NCI-H1105 treated with DMSO at 0.1 percent for 48 hours (cell line): ENCODE measurements at regions not wholly inside any gene's neighbourhood (a gene's known extent, or its start where the extent isn't known, plus 50 kb on each side); places are given as distances from the start of the nearest gene placed in this dataset.

ENCODE experiments used
- DNase-seq: peaks from one replicate; lab custom pipeline; 2025; lab: John Stamatoyannopoulos, UW

- DNase-seq: no peak
Measured at GRCh38 chr2:10964052-10964790, 52.5 kb downstream of the KCNF1 start.

GRCh38 chr2:10965241-10965843 lies 53.6 kb downstream of the KCNF1 start:
- no peak for DNase-seq

GRCh38 chr2:10966056-10966455 lies 54.3 kb downstream of the KCNF1 start:
- no peak for DNase-seq

- DNase-seq: no peak
Measured at GRCh38 chr2:10966741-10967140, 55.0 kb downstream of the KCNF1 start.

GRCh38 chr2:10968176-10968575 lies 56.4 kb downstream of the KCNF1 start:
- DNase-seq: no peak

GRCh38 chr2:10970666-10971065 lies 58.9 kb downstream of the KCNF1 start:
- DNase-seq: no peak

- DNase-seq: no peak
Measured at GRCh38 chr2:10971161-10971887, 59.6 kb downstream of the KCNF1 start.

GRCh38 chr2:10971888-10972260 lies 60.1 kb downstream of the KCNF1 start:
- DNase-seq: no peak

- DNase-seq: no peak
Measured at GRCh38 chr2:10972683-10973433, 61.1 kb downstream of the KCNF1 start.

GRCh38 chr2:10973766-10974165 lies 62.0 kb downstream of the KCNF1 start:
- no peak for DNase-seq

GRCh38 chr2:10977003-10977402 lies 65.3 kb downstream of the KCNF1 start:
- DNase-seq: no peak

GRCh38 chr2:10977621-10978020 lies 65.9 kb downstream of the KCNF1 start:
- no peak for DNase-seq

GRCh38 chr2:10978090-10978670 lies 66.4 kb downstream of the KCNF1 start:
- no peak for DNase-seq

GRCh38 chr2:10980071-10980470 lies 68.3 kb downstream of the KCNF1 start:
- no peak for DNase-seq

GRCh38 chr2:10980886-10981425 lies 69.2 kb downstream of the KCNF1 start:
- no peak for DNase-seq

- DNase-seq: no peak
Measured at GRCh38 chr2:10981451-10981850, 69.7 kb downstream of the KCNF1 start.

GRCh38 chr2:10981941-10982431 lies 70.3 kb downstream of the KCNF1 start:
- no peak for DNase-seq

- DNase-seq: no peak
Measured at GRCh38 chr2:10982931-10983701, 71.4 kb downstream of the KCNF1 start.

GRCh38 chr2:10983711-10984110 lies 72.0 kb downstream of the KCNF1 start:
- no peak for DNase-seq

GRCh38 chr2:10984418-10985135 lies 72.8 kb downstream of the KCNF1 start:
- DNase-seq: no peak
